ENCODE measurements at regions not wholly inside any gene's neighbourhood (a gene's known extent, or its start where the extent isn't known, plus 50 kb on each side); places are given as distances from the start of the nearest gene placed in this dataset.

GRCh38 chr12:111135293-111135832 is 215.0 kb upstream of the MYL2 start:
- no TSS peak for BruUV-seq (replicated peaks)
- Histone ChIP-seq H4K20me1 (ENCODE audit: insufficient read depth) (no peaks in the 10 kb centered on the region), H3K9me2 (ENCODE audit: insufficient read depth) (no peaks in the 10 kb centered on the region), H3K79me2 (ENCODE audit: insufficient read depth, low read length) (no peaks in the 10 kb centered on the region), H3K36me3 (ENCODE audit: control insufficient read depth in 1 of 2, insufficient read depth in 2 of 2, low read length in 2 of 2) (no peaks in the 10 kb centered on the region), H3K9me3 (ENCODE audit: control insufficient read depth in 1 of 2, insufficient read depth in 1 of 2, low read depth in 1 of 2, low read length in 2 of 2) (no peaks in the 10 kb centered on the region), H3K4me1 (ENCODE audit: control insufficient read depth in 1 of 2, insufficient read depth in 2 of 2, low read length in 2 of 2) (no peaks in the 10 kb centered on the region), H2AFZ (ENCODE audit: low read depth, low read length, poor library complexity, severe bottlenecking) (no peak overlapping the region), H3K9ac (ENCODE audit: low read length) (no peak overlapping the region), H3K4me2 (ENCODE audit: low read length) (no peak overlapping the region), H3K27me3 (ENCODE audit: insufficient read depth, low read length) (peaks cover 10% of the 10 kb centered on the region; the same call in 1 of the 2 replicates), H3K27ac (ENCODE audit: low read depth, low read length) (no peak overlapping the region), H3K4me3 (replicated peaks in 1 of 2; ENCODE audit: low read depth in 1 of 2, low read length in 2 of 2) (no peak overlapping the region)
- intact Hi-C loops (cut with micrococcal nuclease): no loop called here
- RAD21 ChIA-PET (ENCODE audit: low non-redundant PET in 1 of 2, low total read pairs in 2 of 2, uncharacterized antibody in 2 of 2, unreplicated experiment in 2 of 2): no interaction called here
- DNase-seq (ENCODE audit: low read depth, low spot score) (no peak), ATAC-seq (no peak)
- POLR2A ChIA-PET: no interaction called here
- CTCF ChIA-PET: interaction anchor here (1.0 kb wide), 1 partner anchor 163 kb away, joined by 4 read pairs; no protein-coding TSS in a partner anchor
- no peak for TF ChIP-seq YY1 (IDR thresholded peaks at IDR 0.05; ENCODE audit: extremely low read depth, insufficient replicate concordance, low read depth, low read length)

DNA sequence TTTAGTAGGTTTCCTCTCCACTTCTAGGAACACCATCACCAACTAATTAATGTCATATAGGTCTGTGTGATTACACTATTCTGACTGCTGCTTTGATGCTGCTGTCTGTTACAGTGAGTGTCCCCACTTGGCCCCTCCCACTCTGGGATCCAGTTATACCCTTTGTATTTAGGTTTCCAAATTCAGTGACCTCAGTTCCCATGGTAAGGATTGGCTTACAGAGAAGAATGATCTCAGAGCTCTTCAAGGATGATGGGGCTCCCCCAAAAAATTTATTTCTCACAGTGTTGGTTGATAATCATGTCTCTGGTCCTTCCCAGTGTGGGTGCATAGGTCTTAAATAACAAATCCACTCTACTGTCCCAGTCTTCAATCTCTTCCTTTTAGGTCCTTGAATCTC is 210.0 kb upstream of the MYL2 start:
- Histone ChIP-seq H4K20me1 (ENCODE audit: insufficient read depth) (no peaks in the 10 kb centered on the region), H3K9me2 (ENCODE audit: insufficient read depth) (no peaks in the 10 kb centered on the region), H3K27me3 (ENCODE audit: insufficient read depth, low read length) (no peaks in the 10 kb centered on the region), H3K4me1 (ENCODE audit: control insufficient read depth in 1 of 2, insufficient read depth in 2 of 2, low read length in 2 of 2) (no peaks in the 10 kb centered on the region), H3K27ac (ENCODE audit: low read depth, low read length) (no peak overlapping the region), H3K9ac (ENCODE audit: low read length) (no peak overlapping the region), H3K9me3 (ENCODE audit: control insufficient read depth in 1 of 2, insufficient read depth in 1 of 2, low read depth in 1 of 2, low read length in 2 of 2) (no peaks in the 10 kb centered on the region), H3K79me2 (ENCODE audit: insufficient read depth, low read length) (no peaks in the 10 kb centered on the region), H3K4me3 (replicated peaks in 1 of 2; ENCODE audit: low read depth in 1 of 2, low read length in 2 of 2) (no peak overlapping the region), H3K36me3 (ENCODE audit: control insufficient read depth in 1 of 2, insufficient read depth in 2 of 2, low read length in 2 of 2) (no peaks in the 10 kb centered on the region), H2AFZ (ENCODE audit: low read depth, low read length, poor library complexity, severe bottlenecking) (no peak overlapping the region), H3K4me2 (ENCODE audit: low read length) (no peak overlapping the region)
- DNase-seq (ENCODE audit: low read depth, low spot score) (no peak), ATAC-seq (no peak)
- ChIA-PET CTCF (no interaction called here), RAD21 (ENCODE audit: low non-redundant PET in 1 of 2, low total read pairs in 2 of 2, uncharacterized antibody in 2 of 2, unreplicated experiment in 2 of 2) (no interaction called here), POLR2A (no interaction called here)
- BruUV-seq (replicated peaks): no TSS peak
- intact Hi-C loops (cut with micrococcal nuclease): no loop called here
- no peak for TF ChIP-seq CEBPB (IDR thresholded peaks at IDR 0.05; ENCODE audit: low read depth)
- TF ChIP-seq YY1 (IDR thresholded peaks at IDR 0.05; ENCODE audit: extremely low read depth, insufficient replicate concordance, low read depth, low read length): no peak
- no peak for TF ChIP-seq SP1 (IDR thresholded peaks at IDR 0.05; ENCODE audit: low read depth)
- TF ChIP-seq FOSL1 (IDR thresholded peaks at IDR 0.05; ENCODE audit: low read depth): no peak
- TF ChIP-seq RAD21 (IDR thresholded peaks at IDR 0.05; ENCODE audit: low read depth): no peak
- no peak for TF ChIP-seq CBX3 (IDR thresholded peaks at IDR 0.05; ENCODE audit: low read depth)
- TF ChIP-seq JUND (IDR thresholded peaks at IDR 0.05): no peak
- TF ChIP-seq ATF3 (IDR thresholded peaks at IDR 0.05): no peak
- no peak for TF ChIP-seq SIN3A (IDR thresholded peaks at IDR 0.05; ENCODE audit: low read depth)
- no peak for TF ChIP-seq ZBTB33 (IDR thresholded peaks at IDR 0.05; ENCODE audit: extremely low read depth, insufficient replicate concordance, low read length)
- TF ChIP-seq POLR2A (IDR thresholded peaks at IDR 0.05; ENCODE audit: borderline replicate concordance, extremely low read depth, insufficient read depth, insufficient read length): no peak
- TF ChIP-seq, protein P1, sequence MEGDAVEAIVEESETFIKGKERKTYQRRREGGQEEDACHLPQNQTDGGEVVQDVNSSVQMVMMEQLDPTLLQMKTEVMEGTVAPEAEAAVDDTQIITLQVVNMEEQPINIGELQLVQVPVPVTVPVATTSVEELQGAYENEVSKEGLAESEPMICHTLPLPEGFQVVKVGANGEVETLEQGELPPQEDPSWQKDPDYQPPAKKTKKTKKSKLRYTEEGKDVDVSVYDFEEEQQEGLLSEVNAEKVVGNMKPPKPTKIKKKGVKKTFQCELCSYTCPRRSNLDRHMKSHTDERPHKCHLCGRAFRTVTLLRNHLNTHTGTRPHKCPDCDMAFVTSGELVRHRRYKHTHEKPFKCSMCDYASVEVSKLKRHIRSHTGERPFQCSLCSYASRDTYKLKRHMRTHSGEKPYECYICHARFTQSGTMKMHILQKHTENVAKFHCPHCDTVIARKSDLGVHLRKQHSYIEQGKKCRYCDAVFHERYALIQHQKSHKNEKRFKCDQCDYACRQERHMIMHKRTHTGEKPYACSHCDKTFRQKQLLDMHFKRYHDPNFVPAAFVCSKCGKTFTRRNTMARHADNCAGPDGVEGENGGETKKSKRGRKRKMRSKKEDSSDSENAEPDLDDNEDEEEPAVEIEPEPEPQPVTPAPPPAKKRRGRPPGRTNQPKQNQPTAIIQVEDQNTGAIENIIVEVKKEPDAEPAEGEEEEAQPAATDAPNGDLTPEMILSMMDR (IDR thresholded peaks at IDR 0.05 in 2 of 3, conservative IDR thresholded peaks at IDR 0.05 in 1 of 3; ENCODE audit: borderline replicate concordance in 1 of 3, insufficient read depth in 1 of 3, low read depth in 2 of 3, low read length in 2 of 3): no peak
- no peak for TF ChIP-seq ZFX (IDR thresholded peaks at IDR 0.05)
